HG02938 (cell line): ENCODE measurements at regions not wholly inside any gene's neighbourhood (a gene's known extent, or its start where the extent isn't known, plus 50 kb on each side); places are given as distances from the start of the nearest gene placed in this dataset.

Source experiments
- ATAC-seq: cut with Tn5 transposase; IDR thresholded peaks from one replicate; pipeline ENCODE4 v1.9.1; 2021; ENCODE audit warnings: mild to moderate bottlenecking, moderate library complexity; ENCODE audit not compliant: unreplicated experiment

DNA sequence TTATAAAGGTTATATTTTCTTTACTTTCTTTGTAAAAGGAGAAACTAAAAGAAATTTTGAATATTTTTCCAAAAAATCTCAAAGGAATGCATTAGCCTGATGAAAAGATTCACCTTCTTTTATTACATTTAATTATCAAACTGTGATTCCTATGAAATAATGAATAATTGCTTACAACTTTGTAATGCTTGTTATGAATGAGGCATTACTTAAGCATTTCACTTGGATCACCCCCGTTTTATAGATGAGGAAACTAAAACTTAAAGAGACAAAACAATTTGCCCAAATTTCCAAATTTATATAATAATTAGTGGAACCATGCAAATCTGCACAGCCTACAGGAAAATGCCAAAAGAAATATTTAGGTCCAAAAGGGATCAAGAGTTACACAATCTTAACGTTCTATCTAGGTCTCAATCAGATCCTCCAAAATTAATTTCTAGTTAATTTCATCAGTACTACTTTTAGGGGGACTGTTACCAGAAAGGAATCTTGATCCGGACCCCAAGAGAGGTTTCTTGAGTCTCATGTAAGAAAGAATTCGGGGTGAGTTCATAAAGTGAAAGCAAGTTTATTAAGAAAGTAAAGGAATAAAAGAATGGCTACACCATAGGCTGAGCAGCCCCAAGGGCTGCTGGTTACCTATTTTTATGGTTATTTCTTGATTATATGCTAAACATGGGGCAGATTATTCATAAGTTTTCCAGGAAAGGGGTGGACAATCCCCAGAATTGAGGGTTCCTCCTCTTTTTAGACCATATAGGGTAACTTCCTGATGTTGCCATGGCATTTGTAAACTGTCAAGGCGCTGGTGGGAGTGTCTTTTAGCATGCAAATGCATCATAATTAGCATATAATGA, 288.0 kb downstream of the ADGB start:
- no peak for ATAC-seq

- no peak for ATAC-seq
These were observed 288.8 kb downstream of the ADGB start for GRCh38 chr6:146887447-146888077.

GRCh38 chr6:146889303-146889702, 290.5 kb downstream of the ADGB start:
- no peak for ATAC-seq

- ATAC-seq: no peak
These were observed 291.4 kb downstream of the ADGB start for GRCh38 chr6:146890172-146890571.

- ATAC-seq: no peak
These were observed 292.1 kb downstream of the ADGB start for GRCh38 chr6:146890644-146891434.

- ATAC-seq: no peak
These were observed 293.0 kb downstream of the ADGB start for GRCh38 chr6:146891615-146892265.

DNA sequence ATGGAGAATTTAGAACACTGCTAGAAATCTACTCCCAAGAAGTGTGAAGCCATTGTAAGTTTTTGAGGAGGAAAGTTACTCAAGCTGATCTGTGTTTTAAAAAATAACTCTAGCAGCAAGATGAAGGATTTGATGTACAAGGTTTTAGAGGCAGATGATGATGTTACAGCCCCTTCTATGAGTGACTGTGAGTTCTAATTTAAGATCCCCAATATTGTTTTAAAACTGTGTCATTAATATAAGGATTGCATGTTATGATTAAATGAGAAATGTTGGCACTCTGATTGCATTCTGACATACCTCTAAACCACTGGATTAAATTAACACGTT, 293.5 kb downstream of the ADGB start:
- ATAC-seq: no peak

DNA sequence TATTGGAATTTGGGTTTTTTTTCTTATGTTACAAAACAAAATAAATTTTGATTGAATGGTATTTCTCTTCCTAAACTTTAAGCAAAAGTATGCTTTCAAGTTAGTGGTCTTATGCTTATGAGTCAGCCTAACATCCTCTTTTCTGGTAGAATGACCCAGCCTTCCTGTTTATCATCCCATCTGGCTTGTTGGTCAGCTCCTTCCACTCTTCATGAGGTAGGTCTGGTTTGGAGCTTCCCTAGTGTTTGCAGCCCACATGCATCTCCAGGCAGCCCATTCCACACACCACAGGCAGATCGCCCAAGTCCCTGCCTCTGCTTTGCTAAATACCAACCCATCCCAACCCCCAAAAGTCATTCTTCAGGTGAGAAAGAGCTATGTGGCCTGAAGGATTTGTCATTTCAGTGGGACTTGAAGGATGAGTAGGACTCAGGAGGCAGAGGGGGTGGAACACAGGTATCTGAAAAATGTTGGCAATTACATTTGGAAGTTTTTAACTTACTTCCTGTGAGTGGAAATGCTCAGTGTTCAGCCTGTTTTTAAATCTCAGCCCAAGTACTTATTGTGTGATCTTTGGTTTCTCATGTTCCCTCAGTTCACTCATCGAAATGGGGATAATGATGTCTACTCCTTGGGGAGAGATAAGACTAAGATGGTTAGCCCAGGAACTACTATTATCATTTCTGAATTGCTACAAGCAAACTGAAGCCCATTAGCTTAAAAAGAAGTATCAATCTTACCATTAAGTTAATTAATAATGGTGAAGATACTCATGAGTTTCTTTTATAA, 294.0 kb downstream of the ADGB start:
- no peak for ATAC-seq

DNA sequence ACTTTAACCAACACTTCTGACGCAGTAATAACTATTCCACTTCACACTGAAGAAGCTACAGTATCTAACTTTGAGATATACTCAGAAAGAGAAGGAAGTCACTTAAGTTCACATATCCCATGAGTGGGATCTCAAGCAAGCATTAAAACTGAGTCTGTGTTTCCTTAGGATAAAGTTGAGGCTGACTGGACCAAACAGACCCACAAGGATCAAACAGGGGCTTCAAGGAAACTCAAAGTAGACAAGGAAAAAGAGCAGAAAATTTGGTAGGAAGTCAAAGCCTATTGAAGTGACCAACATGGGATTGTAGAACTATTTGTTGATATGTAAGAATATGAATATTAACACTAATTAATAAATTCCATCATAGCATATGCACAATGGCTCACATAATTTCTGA, 294.9 kb downstream of the ADGB start:
- no peak for ATAC-seq

- ATAC-seq: no peak
These were observed 295.9 kb downstream of the ADGB start for GRCh38 chr6:146894624-146895023.

GRCh38 chr6:146895101-146895771, 296.5 kb downstream of the ADGB start:
- no peak for ATAC-seq

GRCh38 chr6:146895772-146896061, 296.9 kb downstream of the ADGB start:
- no peak for ATAC-seq

GRCh38 chr6:146896062-146896813, 297.5 kb downstream of the ADGB start:
- no peak for ATAC-seq

DNA sequence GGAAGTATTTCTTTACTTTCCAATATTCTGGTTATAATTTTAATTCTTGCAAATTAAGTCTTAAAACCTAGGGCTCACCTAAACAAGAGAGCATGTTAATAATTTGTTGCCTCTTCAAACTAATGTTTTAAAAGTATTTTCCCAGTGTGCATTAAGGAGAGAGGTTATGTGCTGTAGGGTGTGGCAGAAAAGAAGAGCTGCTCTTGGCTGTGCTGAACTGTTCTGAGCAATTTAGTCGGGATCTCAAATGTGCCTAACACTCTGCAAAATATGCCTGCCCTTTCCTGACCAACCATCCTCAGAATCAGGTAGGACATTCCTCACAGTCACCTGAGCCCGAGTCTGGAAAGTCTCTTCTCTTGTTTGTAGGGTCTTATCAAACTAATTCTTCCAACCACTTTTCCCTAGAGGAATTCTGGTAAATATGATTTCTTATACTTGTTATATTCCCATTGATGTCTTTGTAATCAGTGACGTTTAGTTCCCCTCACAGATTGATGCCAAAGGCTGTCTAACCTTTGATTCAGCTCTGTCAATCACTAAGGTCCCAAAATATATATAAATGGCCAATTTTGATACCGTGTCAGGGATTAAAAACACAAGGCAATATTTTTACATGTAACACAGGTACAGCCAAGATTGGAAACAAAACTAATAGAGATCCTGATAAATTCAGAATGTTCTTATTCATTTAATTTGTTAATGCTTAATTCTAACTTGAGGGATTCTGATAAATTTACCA, 298.4 kb downstream of the ADGB start:
- ATAC-seq: no peak

- no peak for ATAC-seq
These were observed 299.5 kb downstream of the ADGB start for GRCh38 chr6:146898069-146898887.

- no peak for ATAC-seq
These were observed 300.1 kb downstream of the ADGB start for GRCh38 chr6:146898888-146899227.

- ATAC-seq: no peak
These were observed 302.0 kb upstream of the STXBP5 start for GRCh38 chr6:146901940-146902816.
